Esophagus mucosa (tissue), 1 donor: ENCODE measurements at regions not wholly inside any gene's neighbourhood (a gene's known extent, or its start where the extent isn't known, plus 50 kb on each side); places are given as distances from the start of the nearest gene placed in this dataset.
"Not testable (repeated sequence)": the region's sequence is repeated elsewhere in the genome, so short reads cannot be mapped to it uniquely, and the experiment has no call there.

Source experiments
- ATAC-seq: fragments of 200-7000 bp; cut with Tn5 transposase; one replicate; pipeline ENCODE4 v1.9.1; 2020
- donor health status: DM: yes; HTN: yes; CAD: no.

DNA sequence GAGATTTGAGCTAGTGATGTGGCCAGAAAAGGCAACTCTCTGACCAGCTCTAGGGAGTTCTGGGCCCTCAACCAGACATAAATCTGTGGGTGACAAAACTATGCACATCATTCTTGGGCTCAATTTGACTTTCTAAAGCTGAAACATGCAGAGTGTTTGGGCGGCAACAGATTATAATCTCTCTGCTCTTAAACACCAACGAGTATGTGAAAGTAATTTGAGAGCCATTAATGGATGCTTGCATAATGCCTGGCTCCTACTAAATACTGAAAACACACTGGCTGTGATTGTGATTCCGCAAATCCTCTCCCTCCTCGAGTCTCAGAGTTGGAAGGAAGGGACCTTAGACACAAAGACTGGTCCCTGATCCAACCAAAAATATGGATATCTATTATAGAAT, 186.7 kb downstream of the UACA start:
- no peak for ATAC-seq

DNA sequence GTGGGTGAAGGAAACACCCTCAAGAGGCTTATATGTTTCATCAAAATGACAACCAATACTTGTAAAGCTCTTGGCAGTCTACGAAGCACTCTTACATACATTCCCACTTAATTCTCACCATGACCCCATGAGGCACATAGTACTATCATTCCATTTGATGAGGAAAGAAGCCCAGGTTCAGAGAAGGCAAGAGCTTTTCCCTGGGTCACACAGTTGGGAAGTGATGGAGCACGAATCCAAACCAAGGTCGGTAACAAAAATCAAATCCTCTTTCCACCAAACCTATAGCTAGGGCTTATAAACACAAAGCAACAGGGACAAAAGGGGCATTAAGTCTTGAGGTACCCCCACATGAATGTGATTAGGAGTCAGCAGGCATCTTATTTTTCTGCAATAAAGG, 187.1 kb downstream of the UACA start:
- ATAC-seq, result no peak

DNA sequence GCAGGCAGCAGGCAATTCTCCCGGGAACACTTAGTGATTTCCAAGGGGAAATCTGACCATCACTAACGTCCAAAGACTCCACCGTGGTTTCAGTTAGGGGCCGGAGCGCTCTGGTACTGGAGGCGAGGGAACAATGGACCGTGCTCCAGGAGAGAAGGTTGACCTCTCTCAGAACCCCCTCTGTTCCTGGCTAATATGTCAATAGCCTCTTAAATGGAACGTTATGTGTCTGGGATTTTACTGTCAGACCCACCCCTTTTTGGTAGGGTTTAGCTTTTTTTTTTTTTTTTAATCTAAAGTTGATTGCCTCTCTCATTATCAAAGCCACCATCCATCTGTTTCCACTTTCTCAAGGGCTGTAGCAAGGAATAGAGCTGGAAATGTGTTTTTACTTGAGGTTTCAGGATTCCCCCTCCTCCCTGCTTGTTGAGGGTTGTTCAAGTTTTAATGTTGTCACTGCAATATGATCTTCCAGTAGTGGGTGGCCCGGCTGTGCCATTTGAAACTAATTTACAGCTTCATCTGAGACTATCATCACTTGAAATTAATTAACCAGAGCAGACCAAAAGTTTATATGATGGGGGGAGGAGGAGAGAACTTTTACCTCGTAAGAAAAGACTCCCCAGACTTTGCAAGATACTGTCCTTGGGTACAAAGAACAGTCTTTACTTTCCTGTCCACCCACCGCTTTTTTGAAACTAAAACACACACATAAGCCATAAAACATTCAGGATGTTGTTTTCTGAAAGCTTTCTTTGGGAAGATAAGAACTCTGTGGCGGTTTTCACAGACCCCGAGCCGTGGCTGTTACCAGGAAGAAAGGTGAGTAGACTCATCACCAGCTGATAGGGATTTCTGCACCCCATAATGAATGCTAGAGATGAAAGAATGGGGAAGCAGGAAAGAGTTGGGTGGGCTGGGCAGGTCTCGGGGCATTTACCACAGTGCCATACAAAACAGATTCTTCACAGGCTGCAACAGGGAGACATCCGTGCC, 187.8 kb downstream of the UACA start:
- ATAC-seq, result no peak

DNA sequence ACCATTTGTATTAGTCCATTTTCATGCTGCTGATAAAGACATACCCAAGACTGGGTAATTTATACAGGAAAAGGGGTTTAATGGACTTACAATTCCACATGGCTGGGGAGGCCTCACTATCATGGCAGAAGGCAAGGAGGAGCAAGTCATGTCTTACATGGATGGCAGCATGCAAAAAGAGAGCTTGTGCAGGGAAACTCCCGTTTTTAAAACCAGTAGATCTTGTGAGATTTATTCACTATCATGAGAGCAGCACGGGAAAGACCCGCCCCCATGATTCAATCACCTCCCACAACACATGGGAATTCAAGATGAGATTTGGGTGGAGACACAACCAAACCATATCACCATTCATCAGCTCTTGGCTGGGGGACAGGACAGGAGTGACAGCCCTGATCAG, 189.0 kb downstream of the UACA start:
- ATAC-seq, result not testable (repeated sequence)

DNA sequence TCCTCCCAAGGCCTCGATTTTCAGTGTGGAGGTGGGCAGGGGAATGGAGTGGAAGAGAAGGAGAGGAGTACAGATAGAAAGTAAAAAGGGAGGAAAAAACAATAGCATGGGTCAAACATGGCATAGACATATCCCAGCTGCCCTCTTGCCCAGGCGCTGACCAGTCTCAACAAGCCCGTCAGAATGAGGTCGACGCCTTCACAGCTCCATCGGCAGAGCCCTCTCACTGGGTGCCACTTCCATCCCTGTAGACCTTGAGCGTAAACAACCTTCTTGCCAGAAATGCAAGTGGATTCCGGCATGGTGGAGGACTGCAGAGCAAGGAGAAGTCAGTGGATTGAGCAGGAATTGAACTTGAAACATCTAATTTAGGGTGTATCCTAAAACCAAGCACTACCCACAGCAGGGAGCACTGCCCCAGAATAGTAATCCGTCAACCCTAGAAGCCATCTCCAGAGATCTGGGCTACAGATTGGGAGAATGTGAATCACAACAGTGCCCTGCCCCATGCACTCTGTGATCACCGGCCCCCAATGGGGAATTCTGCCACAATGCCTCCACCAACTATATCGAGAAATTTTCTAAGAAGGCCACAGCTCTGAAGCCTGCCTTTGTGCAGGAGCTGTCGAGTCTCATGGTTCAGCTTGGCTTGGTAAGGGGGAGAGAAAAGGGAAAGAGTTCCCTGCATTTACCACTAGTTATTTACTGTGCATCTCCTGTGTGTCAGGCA, 190.1 kb downstream of the UACA start:
- no peak for ATAC-seq

DNA sequence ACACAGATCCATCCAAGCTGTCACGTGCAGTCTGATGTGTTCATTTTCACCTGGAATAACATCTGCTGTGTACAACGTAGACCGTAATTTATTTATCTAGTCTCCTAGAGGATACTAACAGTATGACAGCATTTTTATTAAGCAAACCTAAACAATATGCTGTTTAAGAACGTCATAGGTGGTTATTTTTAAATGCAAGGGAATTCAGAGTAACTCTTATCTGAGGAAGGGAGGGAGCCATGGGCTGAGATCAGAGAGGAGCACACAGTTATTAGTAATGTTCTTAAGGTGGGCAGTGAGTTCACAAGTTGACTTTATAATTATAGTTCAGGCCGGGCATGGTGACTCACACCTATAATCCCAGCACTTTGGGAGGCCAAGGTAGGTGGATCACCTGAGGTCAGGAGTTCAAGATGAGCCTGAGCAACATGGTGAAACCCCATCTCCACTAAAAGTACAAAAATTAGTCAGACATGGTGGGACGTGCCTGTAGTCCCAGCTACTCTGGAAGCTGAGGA, 193.6 kb downstream of the UACA start:
- ATAC-seq, result peak; percentile 63

DNA sequence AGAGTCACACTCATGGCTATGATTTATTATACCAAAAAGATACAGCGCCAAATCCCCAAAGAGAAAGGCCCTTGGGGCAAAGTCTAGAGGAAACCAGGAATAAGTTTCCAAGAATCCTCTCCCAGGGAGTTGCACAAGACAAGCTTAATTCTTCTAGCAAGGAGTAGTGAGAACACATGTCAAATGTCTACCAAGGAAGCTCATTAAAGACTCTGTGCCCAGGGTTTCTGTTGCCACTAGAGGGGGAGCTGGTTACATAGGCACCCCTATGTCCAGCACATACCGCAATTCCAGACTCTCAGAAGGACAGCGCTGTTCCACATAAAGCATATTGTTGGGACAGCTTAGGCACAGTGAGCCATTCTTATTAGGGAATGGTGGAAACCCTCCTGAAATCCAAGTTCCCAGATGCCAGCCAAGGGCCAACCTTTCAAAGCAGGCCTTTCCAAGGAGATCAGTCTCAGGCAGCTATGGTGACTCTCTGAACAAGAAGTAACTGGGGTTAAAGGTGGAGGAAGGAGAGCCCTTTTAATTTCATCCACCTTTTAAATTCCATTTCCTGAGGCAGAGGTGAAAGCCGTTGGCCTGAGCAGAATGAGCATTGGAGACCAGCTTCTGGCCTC, 194.2 kb downstream of the UACA start:
- ATAC-seq, result peak; percentile 37

DNA sequence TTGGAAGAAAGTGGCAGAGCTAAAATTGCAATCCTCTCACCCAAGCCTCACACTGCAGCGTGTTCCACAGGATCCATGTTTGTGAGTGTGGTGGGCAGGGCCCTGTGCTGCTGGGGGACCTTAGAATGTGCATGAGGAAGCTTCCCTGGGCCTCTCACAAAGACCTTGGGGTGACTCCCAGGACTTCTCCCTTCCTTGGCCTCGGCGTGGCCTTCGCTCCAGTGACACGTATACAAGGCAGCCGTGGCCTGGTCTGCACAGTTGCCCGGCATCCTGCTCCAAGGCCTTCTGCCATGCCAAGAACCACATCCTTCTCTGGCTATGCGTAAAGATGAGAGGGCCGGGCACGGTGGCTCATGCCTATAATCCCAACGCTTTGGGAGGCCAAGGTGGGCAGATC, 196.4 kb downstream of the UACA start:
- no peak for ATAC-seq

DNA sequence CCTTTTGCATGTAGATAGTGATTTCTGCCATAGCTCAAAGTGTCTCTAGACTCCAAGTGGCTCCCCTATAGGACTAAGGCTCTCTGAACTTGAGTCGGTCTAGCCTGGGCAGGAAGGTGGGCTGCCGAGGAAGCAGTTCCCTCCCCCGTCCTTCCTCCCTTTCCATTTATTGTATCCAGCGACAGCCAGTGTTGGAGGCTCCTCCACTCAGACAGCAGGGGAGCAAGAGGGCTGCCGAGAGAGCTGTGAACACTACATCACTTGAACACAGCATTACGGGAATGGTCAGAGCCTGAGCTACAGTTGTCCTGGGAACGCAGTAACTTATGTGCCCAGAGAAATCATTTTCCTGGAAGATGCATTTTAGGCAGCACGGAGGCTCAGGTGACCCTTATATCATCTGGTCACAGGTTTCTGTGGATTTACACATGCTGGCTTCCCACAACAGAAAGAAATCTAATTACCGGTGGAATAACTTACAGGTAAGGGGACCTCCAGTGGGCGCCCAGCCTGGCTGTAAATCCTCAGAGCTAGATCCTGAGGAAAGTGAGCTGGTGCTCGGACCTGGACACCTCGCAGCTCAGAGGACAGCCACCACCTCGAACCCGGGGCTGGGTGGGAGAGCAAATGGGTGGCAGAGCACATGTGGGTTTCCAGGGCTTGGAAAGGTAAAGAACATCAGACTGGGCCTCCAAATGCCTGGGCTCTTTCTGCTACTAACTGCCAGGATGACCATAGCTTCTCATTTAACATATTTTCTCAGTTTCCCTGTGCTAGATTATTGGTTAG, 197.1 kb downstream of the UACA start:
- ATAC-seq, result no peak

DNA sequence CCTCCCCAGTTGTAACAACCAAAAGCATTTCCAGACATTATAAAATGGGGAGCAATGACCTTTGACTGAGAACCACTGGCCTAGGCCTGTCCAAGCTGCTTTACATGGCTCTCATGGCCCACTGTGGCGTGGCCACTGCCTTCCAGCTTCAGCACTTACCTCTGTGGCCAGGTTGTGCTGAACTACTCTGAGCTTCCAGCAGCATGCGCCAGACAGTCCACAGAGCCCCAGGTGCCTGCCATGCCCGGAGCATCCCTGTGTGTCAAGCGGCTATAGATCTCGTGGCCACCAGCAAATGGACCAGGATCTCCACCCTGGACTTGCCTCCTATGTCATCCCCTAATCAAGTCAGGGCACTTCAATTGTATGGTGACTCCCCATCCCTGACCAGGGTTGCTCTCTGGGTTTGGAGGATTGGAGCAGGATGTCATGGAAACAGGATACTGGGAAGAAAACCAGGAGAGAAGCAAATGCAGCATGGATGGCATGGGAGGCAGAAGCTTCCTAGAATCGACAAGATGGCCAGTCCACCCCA, 199.7 kb downstream of the UACA start:
- ATAC-seq, result no peak

DNA sequence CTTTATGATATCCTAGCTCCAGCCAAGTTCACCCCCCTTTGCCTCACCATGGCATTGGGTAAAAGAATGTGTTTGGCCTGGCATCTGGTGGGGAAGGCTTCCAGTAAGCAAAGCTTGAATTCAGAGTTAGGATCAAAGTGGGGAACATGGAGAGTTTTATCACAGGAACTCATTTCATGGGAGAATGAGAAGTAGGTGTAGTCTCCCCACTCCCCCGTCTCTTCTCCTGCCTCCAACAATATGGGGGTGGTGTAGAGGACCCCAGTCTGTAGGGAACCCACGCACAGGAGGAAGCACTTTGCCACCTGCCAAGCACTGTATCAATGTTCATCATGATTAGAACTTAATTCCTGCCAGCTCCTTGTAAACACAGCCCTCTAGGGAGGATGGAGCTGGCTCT, 200.5 kb downstream of the UACA start:
- ATAC-seq, result no peak

DNA sequence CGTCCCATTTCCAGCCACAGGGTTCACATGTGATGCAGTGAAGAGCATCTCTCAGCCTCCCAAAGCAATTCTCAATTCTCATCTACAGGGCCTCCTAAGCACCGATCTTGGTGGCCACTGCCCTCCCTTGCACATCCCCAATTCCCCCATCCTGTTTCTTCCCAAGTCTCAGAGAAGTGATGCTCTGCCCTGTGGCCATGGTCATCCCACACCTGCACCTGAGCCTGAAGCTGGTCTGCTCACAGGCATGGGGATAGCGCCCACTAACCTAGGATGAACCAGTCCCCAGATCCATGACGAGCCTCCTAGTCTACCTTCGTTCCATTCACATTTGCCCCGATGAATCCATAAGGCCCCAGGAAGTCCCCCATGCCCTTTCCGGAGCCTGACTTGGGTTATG, 201.5 kb downstream of the UACA start:
- no peak for ATAC-seq

DNA sequence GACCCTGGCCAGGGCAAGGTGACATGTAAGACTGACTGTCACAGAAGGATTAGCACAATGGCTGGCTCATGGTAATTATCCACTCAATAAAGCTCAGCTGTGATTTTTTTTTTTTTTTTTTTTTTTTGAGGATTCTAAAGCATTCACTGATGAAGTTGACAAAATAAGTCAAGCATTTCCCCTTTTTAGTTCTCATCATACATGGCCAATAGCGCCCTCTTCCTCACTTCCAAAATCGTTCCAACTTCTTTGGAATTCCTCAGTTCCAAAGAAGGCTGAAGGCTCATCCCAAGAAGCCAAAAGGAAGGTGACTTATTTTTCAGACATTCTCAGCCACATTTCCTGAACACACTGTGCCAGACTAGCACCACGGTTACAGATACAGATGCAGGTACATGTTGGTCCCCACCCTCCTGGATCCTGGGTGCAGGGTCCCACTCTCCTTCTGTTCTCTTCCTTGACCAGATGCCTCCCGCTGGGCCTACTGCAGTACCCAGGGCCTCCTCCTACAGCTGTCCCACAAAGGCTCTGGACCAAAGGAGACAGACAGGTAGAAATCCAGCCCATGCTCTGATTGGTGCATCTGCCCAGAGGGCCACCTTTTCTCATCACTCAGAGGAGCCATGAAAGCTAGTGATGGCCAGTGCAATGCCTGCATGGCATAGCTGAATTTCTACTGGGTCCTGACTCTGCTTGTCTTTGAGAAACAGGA, 202.6 kb downstream of the UACA start:
- no peak for ATAC-seq

DNA sequence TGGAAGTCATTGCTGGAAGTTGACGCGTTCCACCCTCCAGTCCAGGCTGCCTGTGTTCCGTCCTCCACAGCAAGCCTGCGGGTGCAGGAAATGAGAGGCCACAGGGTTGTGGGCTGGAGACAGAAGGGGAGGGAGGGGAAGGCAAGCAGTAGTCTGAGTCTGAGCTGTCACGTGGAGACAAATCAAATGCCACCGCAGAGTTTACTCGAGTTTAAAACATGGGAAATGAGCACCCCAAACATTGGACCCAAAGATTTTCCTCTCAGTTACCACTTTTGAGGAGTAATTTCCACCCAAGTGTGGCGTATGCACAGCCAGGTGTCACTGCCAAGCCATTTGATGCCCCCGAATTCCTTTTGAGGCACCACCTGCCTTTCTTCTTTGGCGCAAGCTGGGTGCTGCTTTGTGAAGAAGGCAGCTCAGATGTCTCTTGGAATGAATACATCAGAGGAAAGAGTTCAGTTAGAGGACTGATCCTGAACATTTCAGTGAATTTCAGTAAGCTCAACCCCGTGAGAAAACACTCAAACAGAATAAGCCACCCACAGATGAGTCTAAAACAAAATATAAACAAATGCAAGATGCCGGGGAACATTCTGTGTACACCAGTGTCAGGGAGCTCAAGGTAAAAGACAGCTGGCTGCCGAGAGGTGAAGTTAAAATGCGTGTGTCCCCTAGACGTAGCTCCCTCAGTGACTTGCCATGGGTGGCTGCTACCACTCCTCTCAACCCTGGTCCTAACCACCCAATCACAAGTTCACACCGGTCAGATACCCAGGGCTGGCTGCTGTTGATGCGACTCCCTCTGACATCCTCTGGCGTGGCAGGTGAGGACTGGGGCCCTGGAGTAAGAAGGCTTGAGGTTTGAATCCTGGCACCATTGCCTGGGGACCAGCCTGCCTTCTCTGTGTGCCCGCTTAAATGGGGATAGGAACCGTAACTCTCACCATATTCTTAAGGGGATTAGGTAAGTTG, 203.8 kb downstream of the UACA start:
- ATAC-seq, result peak; percentile 46

DNA sequence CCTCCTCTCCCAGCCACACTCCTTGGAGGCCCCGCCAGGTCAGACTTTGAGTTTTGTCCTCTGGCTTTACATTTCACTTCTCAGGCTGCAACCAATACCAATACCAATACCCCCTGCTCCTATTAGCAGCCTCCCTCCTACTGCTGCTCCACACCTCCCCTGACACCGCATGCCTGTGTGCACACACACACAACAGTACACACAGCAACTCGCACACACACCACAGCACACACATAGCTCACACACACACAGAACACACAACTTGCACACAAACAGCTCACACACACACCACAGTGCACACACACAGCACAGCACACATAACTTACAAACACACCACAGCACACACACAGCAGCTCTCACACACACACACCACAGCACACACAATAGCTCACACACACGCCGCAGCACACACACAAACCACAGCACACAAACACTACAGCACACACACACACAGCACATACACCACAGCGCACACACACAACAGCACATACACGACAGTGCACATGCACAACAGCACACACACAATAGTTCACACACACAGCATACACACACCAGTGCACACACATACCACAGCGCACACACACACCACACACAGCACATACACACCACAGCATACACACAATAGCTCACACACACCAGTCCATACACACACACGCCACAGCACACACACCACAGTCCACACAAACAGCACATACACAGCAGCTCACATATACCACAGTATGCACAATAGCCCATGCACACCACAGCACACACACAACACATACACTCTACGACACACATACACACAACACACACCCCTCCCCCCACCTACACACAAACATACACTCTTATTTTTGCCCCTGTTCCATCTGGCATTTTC, 204.7 kb downstream of the UACA start:
- peak; percentile 20 for ATAC-seq

DNA sequence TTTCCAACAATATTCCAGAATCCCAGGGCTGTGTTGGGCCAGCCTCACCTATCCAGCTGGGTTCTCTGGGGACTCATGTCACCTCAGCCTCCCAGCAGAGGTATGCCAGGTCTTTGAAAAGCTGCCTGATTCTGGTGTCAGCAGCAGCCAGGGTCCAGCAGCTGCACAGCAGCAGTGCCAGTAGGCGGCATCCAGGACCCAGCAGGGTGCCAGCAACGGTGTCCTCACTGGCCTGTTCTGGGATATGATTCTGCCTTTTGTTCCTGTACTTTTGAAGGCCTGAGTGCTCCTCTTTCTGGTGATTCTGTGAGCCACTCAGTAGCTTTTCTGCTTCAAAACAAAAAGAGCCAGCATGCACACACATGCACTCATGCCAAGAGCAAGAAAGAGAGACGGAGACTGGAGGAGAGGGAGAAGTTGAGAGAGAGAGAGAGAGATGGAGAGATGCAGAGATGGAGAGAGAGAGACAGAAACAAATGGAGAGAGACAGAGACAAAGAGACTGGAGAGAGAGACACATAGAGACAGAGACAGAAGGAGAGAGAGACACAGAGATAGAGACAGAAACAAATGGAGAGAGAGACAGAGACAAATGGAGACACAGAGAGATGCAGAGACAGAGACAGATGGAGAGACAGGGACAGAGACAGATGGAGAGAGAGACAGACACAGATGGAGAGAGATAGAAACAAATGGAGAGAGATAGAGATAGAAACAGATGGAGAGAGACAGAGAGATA, 205.7 kb downstream of the UACA start:
- ATAC-seq, result no peak

DNA sequence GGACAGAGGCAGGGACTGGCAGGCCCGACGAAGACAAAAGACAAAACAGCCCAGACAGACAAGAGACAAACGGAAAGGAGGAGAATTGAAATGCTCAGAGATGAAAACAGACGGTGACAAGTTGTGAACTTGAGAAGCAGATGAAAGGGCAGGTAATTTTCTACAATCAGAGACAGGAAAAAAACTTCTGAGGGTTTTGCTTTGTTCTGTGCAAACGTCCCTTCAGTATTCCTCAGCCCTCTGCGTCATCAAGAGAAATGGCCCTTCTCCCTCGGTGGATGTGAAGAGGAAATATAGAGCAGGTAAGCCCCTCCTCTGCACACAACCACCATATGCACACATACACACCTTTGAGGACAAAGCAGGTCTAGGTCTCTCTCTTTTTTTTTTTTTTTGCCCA, 206.6 kb downstream of the UACA start:
- ATAC-seq, result no peak

DNA sequence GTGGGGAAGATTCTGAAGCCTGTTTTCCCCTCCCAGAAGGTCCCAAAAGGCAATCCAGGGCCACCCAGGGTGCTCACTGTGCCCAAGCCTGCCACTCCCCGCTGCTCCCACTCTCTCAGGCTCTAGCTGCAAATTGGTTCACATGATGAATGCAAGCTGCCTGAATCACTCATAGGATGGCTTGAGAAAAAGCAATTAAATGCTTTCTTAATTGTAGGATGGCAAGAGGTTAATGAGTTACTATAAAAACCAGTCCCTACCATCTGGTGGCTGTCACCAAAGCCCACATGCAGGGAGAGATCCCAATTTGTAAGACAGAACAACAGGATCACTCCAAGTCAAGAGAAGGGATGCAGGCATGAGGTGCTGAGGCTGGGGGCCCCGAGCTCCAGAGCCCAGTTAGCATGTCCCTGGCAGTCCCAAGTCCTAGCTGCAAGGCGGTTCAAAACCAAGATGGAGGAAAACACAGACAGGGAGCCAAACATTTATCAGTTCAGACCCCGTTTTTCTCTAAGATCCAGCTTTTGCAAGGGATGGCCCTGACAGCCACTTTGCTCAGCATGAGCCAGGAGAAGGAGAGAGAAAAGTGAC, 207.1 kb downstream of the UACA start:
- ATAC-seq, result no peak
